Vagina (tissue), 2 donors: ENCODE measurements at regions not wholly inside any gene's neighbourhood (a gene's known extent, or its start where the extent isn't known, plus 50 kb on each side); places are given as distances from the start of the nearest gene placed in this dataset.

ENCODE experiments used
- POLR2AphosphoS5 ChIP-seq, 2 donors: sonication (generic); formaldehyde crosslinking; IDR thresholded peaks; one replicate each; pipeline ENCODE4 v1.9.0; 2017; ENCODE audit warnings: antibody characterized with exemption in 2 of 2, mild to moderate bottlenecking in 2 of 2, low read depth in 1 of 2; ENCODE audit not compliant: insufficient read depth in 1 of 2
- TF ChIP-seq, protein P1 (sequence below), 3 experiments: fragments of 450-650 bp in 2 of 3; fragments of 200-600 bp in 1 of 3; sonication (generic) in 1 of 3; IDR thresholded peaks; one replicate each; pipeline ENCODE4 v1.5.1; 2017 to 2019; ENCODE audit warnings: antibody characterized with exemption in 3 of 3, mild to moderate bottlenecking in 2 of 3, moderate library complexity in 2 of 3

- TF ChIP-seq, protein P1, sequence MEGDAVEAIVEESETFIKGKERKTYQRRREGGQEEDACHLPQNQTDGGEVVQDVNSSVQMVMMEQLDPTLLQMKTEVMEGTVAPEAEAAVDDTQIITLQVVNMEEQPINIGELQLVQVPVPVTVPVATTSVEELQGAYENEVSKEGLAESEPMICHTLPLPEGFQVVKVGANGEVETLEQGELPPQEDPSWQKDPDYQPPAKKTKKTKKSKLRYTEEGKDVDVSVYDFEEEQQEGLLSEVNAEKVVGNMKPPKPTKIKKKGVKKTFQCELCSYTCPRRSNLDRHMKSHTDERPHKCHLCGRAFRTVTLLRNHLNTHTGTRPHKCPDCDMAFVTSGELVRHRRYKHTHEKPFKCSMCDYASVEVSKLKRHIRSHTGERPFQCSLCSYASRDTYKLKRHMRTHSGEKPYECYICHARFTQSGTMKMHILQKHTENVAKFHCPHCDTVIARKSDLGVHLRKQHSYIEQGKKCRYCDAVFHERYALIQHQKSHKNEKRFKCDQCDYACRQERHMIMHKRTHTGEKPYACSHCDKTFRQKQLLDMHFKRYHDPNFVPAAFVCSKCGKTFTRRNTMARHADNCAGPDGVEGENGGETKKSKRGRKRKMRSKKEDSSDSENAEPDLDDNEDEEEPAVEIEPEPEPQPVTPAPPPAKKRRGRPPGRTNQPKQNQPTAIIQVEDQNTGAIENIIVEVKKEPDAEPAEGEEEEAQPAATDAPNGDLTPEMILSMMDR (IDR thresholded peaks at IDR 0.05), result no peak
- no peak for TF ChIP-seq POLR2AphosphoS5 (IDR thresholded peaks at IDR 0.05; ENCODE audit: insufficient read depth in 1 of 2, low read depth in 1 of 2)
These were observed 325.7 kb upstream of the RGS6 start for GRCh38 chr14:71606575-71606974.
